ENCODE measurements at regions not wholly inside any gene's neighbourhood (a gene's known extent, or its start where the extent isn't known, plus 50 kb on each side); places are given as distances from the start of the nearest gene placed in this dataset.

DNA sequence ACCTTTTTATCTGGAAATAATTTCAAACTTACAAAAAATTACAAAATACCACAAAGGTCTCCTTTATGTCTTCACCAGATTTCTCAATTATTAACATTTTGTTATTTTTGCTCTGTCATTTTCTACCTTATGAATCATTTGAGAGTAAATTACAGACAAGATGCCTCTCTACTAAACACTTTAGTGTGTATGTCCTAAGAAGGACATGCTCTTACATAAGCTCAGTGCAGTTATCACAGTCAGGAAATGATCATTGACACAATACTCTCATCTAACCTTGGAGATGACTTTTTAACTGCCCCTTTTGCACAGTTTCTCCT, 378.9 kb upstream of the RUNX1 start:
- TF ChIP-seq, protein P1, sequence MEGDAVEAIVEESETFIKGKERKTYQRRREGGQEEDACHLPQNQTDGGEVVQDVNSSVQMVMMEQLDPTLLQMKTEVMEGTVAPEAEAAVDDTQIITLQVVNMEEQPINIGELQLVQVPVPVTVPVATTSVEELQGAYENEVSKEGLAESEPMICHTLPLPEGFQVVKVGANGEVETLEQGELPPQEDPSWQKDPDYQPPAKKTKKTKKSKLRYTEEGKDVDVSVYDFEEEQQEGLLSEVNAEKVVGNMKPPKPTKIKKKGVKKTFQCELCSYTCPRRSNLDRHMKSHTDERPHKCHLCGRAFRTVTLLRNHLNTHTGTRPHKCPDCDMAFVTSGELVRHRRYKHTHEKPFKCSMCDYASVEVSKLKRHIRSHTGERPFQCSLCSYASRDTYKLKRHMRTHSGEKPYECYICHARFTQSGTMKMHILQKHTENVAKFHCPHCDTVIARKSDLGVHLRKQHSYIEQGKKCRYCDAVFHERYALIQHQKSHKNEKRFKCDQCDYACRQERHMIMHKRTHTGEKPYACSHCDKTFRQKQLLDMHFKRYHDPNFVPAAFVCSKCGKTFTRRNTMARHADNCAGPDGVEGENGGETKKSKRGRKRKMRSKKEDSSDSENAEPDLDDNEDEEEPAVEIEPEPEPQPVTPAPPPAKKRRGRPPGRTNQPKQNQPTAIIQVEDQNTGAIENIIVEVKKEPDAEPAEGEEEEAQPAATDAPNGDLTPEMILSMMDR (IDR thresholded peaks at IDR 0.05) = no peak
- no peak for TF ChIP-seq POLR2A (IDR thresholded peaks at IDR 0.05)

All from thyroid gland (tissue), 4 donors.